ENCODE measurements at regions not wholly inside any gene's neighbourhood (a gene's known extent, or its start where the extent isn't known, plus 50 kb on each side); places are given as distances from the start of the nearest gene placed in this dataset.

GRCh38 chr16:65739518-65739917 is 617.7 kb upstream of the CDH11 start:
- TF ChIP-seq CTCF (IDR thresholded peaks at IDR 0.05) = no peak
- no peak for TF ChIP-seq POLR2AphosphoS5 (IDR thresholded peaks at IDR 0.05)
- TF ChIP-seq POLR2A (IDR thresholded peaks at IDR 0.05) = no peak

Data from suprapubic skin (tissue), 4 donors.